ENCODE measurements at regions not wholly inside any gene's neighbourhood (a gene's known extent, or its start where the extent isn't known, plus 50 kb on each side); places are given as distances from the start of the nearest gene placed in this dataset.

DNA sequence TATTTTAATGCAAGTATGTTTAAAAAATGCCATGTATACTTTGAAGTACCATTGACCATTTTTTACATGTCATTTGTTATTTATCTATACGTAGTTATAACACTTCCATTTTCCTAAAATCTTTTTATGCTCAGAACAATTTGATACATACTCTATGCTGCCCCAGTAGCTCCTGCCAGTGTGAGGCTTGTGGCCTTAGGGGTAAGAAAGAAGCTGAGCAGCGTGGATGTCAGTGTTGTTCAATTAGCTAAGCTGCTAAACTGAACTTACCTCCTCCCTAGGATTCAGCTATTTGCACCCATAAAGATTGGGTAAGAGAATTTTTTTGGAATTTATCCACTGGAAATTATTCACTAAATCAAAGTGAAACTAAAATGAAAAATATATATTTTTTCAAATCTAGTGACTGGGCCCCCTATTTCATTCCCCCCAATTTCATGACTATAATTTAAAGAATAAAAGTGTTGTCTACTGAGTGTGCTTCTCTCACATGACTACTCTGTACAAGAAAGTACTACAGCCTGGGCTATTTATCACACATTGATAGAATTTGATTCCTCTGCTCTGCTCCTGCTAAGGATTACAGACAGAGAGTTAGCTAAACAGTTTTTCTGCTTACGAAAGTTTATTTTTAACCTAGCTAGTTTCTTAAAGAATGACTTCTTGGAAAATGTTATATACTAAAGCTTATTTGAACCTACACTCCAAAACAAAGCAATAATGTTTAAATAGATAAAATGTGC lies 1030.3 kb upstream of the ADGRL4 start:
- DNase-seq: no peak
- H3K27ac ChIP-seq: no peak overlapping the region
- in situ Hi-C loops (cut with MboI): no loop called here
- WGBS, 2 experiments (ENCODE audit: low coverage in 1 of 2, low lambda C conversion rate in 2 of 2, missing lambda C conversion rate in 2 of 2): 31 to 34% methylated on average over 3 of the region's 3 CpGs
- TF ChIP-seq EZH2phosphoT487 (IDR thresholded peaks at IDR 0.05; ENCODE audit: insufficient read depth, low read depth): no peak
- no peak for TF ChIP-seq EZH2 (IDR thresholded peaks at IDR 0.05; ENCODE audit: insufficient read depth, poor library complexity, severe bottlenecking)
- no peak overlapping the region for H3K4me2 ChIP-seq (ENCODE audit: unreplicated experiment)
- no peaks in the 10 kb centered on the region for H3K9me2 ChIP-seq (ENCODE audit: insufficient read depth)
- no peaks in the 10 kb centered on the region for H3K79me2 ChIP-seq (ENCODE audit: insufficient read depth)
- no peaks in the 10 kb centered on the region for H3K27me3 ChIP-seq (replicated peaks; ENCODE audit: insufficient read depth)
- H3K9me3 ChIP-seq (ENCODE audit: low read depth): no peaks in the 10 kb centered on the region
- no peaks in the 10 kb centered on the region for H3K4me1 ChIP-seq (ENCODE audit: insufficient read depth)
- no peaks in the 10 kb centered on the region for H4K20me1 ChIP-seq (ENCODE audit: insufficient read depth)
- no peak overlapping the region for H3K9ac ChIP-seq
- H3K4me3 ChIP-seq: 0 out of 2 replicates have a peak overlapping the region, but pooled peaks have one; percentile 11
- no peaks in the 10 kb centered on the region for H3K36me3 ChIP-seq (ENCODE audit: low read depth)
- peak overlapping the region; percentile 18; the same call in 1 of the 2 replicates for H2AFZ ChIP-seq
- H3F3A ChIP-seq (ENCODE audit: insufficient read depth): no peaks in the 10 kb centered on the region

DNA sequence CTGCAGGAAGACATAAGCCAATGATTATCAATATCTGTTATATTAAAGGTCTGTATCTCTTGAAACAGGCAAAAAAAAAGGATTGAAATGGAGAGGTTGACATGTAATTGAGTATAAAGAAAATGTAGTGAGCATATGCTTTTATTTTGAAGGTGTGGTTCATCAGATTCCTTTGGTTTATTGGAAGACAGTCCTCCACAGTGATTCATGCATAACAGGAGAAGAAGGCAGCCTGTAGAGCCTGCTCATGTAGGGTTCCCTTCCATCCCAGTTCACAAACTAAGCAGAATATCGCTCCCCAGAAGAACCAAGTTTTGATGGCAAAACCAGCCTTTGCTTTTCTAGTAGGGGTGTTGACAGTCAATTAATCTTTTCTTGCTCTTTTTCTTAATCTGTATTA lies 1016.8 kb upstream of the ADGRL4 start:
- no peaks in the 10 kb centered on the region for H4K20me1 ChIP-seq (ENCODE audit: insufficient read depth)
- no peaks in the 10 kb centered on the region for H3K4me1 ChIP-seq (ENCODE audit: insufficient read depth)
- no peaks in the 10 kb centered on the region for H3F3A ChIP-seq (ENCODE audit: insufficient read depth)
- H3K36me3 ChIP-seq (ENCODE audit: low read depth): no peaks in the 10 kb centered on the region
- H3K4me3 ChIP-seq: no peak overlapping the region
- no peak for TF ChIP-seq EZH2 (IDR thresholded peaks at IDR 0.05; ENCODE audit: insufficient read depth, poor library complexity, severe bottlenecking)
- no peak for TF ChIP-seq EZH2phosphoT487 (IDR thresholded peaks at IDR 0.05; ENCODE audit: insufficient read depth, low read depth)
- no peak overlapping the region for H3K4me2 ChIP-seq (ENCODE audit: unreplicated experiment)
- no peak overlapping the region for H3K27ac ChIP-seq
- DNase-seq: peak; percentile 13
- H3K9ac ChIP-seq: no peak overlapping the region
- H3K79me2 ChIP-seq (ENCODE audit: insufficient read depth): no peaks in the 10 kb centered on the region
- H3K9me3 ChIP-seq (ENCODE audit: low read depth): no peaks in the 10 kb centered on the region
- 49 to 64% methylated on average over 1 of the region's 1 CpG for WGBS, 2 experiments (ENCODE audit: low coverage in 1 of 2, low lambda C conversion rate in 2 of 2, missing lambda C conversion rate in 2 of 2)
- H3K27me3 ChIP-seq (replicated peaks; ENCODE audit: insufficient read depth): no peaks in the 10 kb centered on the region
- in situ Hi-C loops (cut with MboI): no loop called here
- no peaks in the 10 kb centered on the region for H3K9me2 ChIP-seq (ENCODE audit: insufficient read depth)
- no peak overlapping the region for H2AFZ ChIP-seq

DNA sequence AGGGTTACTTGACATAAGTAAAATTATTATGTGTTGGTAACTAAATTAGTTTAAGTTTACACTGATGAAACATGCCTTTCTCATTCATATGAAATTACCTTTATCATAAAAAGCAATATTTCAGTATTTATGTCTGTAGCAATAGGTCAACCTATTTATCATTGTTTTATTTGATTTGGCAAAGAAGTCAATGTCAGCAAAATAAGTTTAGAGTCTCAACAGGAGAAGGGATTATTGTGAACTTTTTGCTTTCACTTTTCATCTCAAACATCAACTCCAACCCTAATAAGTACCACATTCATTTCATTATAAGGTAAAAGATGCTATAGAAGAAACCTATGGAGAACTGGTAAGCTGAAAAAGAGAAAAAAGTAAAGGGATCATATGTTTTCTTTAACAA lies 1015.4 kb upstream of the ADGRL4 start:
- no peaks in the 10 kb centered on the region for H4K20me1 ChIP-seq (ENCODE audit: insufficient read depth)
- in situ Hi-C loops (cut with MboI): no loop called here
- no peak for DNase-seq
- no peaks in the 10 kb centered on the region for H3K79me2 ChIP-seq (ENCODE audit: insufficient read depth)
- H3K9me3 ChIP-seq (ENCODE audit: low read depth): no peaks in the 10 kb centered on the region
- no peak overlapping the region for H3K27ac ChIP-seq
- H3K9ac ChIP-seq: no peak overlapping the region
- H3K4me2 ChIP-seq (ENCODE audit: unreplicated experiment): no peak overlapping the region
- H3K36me3 ChIP-seq (ENCODE audit: low read depth): no peaks in the 10 kb centered on the region
- no peaks in the 10 kb centered on the region for H3K4me1 ChIP-seq (ENCODE audit: insufficient read depth)
- no peaks in the 10 kb centered on the region for H3K27me3 ChIP-seq (replicated peaks; ENCODE audit: insufficient read depth)
- H3K9me2 ChIP-seq (ENCODE audit: insufficient read depth): no peaks in the 10 kb centered on the region
- TF ChIP-seq EZH2phosphoT487 (IDR thresholded peaks at IDR 0.05; ENCODE audit: insufficient read depth, low read depth) (no peak), EZH2 (IDR thresholded peaks at IDR 0.05; ENCODE audit: insufficient read depth, poor library complexity, severe bottlenecking) (no peak)
- no peak overlapping the region for H2AFZ ChIP-seq
- H3F3A ChIP-seq (ENCODE audit: insufficient read depth): no peaks in the 10 kb centered on the region
- no peak overlapping the region for H3K4me3 ChIP-seq

DNA sequence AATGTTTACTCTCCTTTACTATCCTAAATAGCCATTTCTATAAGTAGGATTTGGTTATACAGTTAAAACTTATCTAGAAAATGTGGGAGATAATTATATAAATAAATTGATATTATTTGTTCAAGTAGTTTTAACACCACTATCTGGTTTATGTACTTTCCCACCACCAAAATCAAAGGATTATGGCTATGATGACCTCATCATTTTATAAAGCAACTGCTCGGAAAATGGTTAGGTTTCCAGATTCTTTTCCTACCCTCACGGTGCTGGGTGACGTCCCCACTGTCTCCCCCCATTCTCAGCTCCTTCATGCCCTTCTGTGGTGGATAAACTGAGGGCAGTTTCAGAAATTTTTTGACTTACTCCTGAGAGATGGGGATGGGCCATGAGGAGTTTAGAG lies 1011.8 kb upstream of the ADGRL4 start:
- no peaks in the 10 kb centered on the region for H3K9me3 ChIP-seq (ENCODE audit: low read depth)
- H3K4me3 ChIP-seq: no peak overlapping the region
- TF ChIP-seq EZH2 (IDR thresholded peaks at IDR 0.05; ENCODE audit: insufficient read depth, poor library complexity, severe bottlenecking) (no peak), EZH2phosphoT487 (IDR thresholded peaks at IDR 0.05; ENCODE audit: insufficient read depth, low read depth) (no peak)
- H3K4me1 ChIP-seq (ENCODE audit: insufficient read depth): no peaks in the 10 kb centered on the region
- H3F3A ChIP-seq (ENCODE audit: insufficient read depth): no peaks in the 10 kb centered on the region
- DNase-seq: no peak
- no peak overlapping the region for H3K27ac ChIP-seq
- H3K79me2 ChIP-seq (ENCODE audit: insufficient read depth): no peaks in the 10 kb centered on the region
- no peaks in the 10 kb centered on the region for H3K9me2 ChIP-seq (ENCODE audit: insufficient read depth)
- H4K20me1 ChIP-seq (ENCODE audit: insufficient read depth): no peaks in the 10 kb centered on the region
- H2AFZ ChIP-seq: no peak overlapping the region
- WGBS, 2 experiments (ENCODE audit: low coverage in 1 of 2, low lambda C conversion rate in 2 of 2, missing lambda C conversion rate in 2 of 2): 48 to 63% methylated on average over 3 of the region's 3 CpGs
- H3K36me3 ChIP-seq (ENCODE audit: low read depth): no peaks in the 10 kb centered on the region
- in situ Hi-C loops (cut with MboI): no loop called here
- H3K9ac ChIP-seq: no peak overlapping the region
- no peak overlapping the region for H3K4me2 ChIP-seq (ENCODE audit: unreplicated experiment)
- no peaks in the 10 kb centered on the region for H3K27me3 ChIP-seq (replicated peaks; ENCODE audit: insufficient read depth)

Measured in GM23248 (cell line).